ENCODE measurements at regions not wholly inside any gene's neighbourhood (a gene's known extent, or its start where the extent isn't known, plus 50 kb on each side); places are given as distances from the start of the nearest gene placed in this dataset.

- TF ChIP-seq POLR2A (IDR thresholded peaks at IDR 0.05; ENCODE audit: low read length) (no peak), GATA1 (IDR thresholded peaks at IDR 0.05; ENCODE audit: low read depth, low read length) (no peak)
Measured at GRCh38 chr12:9319044-9319841, 111.0 kb upstream of the PZP start.

All from erythroblast (primary cell).